ENCODE measurements at regions not wholly inside any gene's neighbourhood (a gene's known extent, or its start where the extent isn't known, plus 50 kb on each side); places are given as distances from the start of the nearest gene placed in this dataset.

- no peaks in the 10 kb centered on the region for H3K36me3 ChIP-seq (ENCODE audit: control insufficient read depth, insufficient read depth, low read length)
Measured at GRCh38 chrX:43481576-43481975, 174.5 kb upstream of the MAOA start.

GRCh38 chrX:43493756-43494155 is 162.3 kb upstream of the MAOA start:
- H3K27me3 ChIP-seq (ENCODE audit: control insufficient read depth, insufficient read depth, low read length) = no peaks in the 10 kb centered on the region
- H3K9me3 ChIP-seq (ENCODE audit: control insufficient read depth, insufficient read depth, low read depth, low read length) = peaks cover 4% of the 10 kb centered on the region; the same call in 1 of the 2 replicates
- H3K36me3 ChIP-seq (ENCODE audit: control insufficient read depth, insufficient read depth, low read length) = no peaks in the 10 kb centered on the region
- H3K27ac ChIP-seq (ENCODE audit: low read depth, low read length) = no peak overlapping the region
- no peak overlapping the region for H3K9ac ChIP-seq (ENCODE audit: low read length)
- no peak overlapping the region for H3K4me3 ChIP-seq (ENCODE audit: low read depth, low read length)
- no peaks in the 10 kb centered on the region for H3K4me1 ChIP-seq (ENCODE audit: control insufficient read depth, insufficient read depth, low read length)

More at GRCh38 chrX:43481576-43481975, 174.5 kb upstream of the MAOA start:
- no peak overlapping the region for H3K27ac ChIP-seq (ENCODE audit: low read depth, low read length)
- H3K9me3 ChIP-seq (ENCODE audit: control insufficient read depth, insufficient read depth, low read depth, low read length) = no peaks in the 10 kb centered on the region
- peaks cover 3% of the 10 kb centered on the region; the same call in 1 of the 2 replicates for H3K27me3 ChIP-seq (ENCODE audit: control insufficient read depth, insufficient read depth, low read length)
- no peak overlapping the region for H3K4me3 ChIP-seq (ENCODE audit: low read depth, low read length)
- no peak overlapping the region for H3K9ac ChIP-seq (ENCODE audit: low read length)
- H3K4me1 ChIP-seq (ENCODE audit: control insufficient read depth, insufficient read depth, low read length) = peaks cover 24% of the 10 kb centered on the region; the same call in 1 of the 2 replicates

DNA sequence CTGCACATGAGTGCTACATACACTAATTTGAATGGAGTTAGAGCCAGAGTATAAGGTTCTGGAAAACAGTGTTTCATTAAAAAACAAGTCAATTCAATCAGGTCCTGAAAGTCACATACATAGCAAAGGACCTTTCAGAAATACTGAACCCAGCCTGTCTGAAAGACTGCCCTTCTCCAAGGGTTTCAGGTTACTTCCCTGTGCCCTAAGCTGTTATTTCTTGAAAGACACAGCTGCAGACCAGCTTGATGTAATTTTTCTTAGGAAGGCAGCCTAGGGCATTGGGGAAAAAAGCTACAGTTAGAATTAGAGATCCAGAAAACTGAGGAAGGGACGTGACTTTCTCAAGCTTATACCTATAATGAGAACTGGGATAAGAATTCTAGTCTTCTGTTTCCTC is 155.9 kb upstream of the MAOA start:
- Histone ChIP-seq H3K9me3 (ENCODE audit: control insufficient read depth, insufficient read depth, low read depth, low read length) (peaks cover 4% of the 10 kb centered on the region; the same call in 1 of the 2 replicates), H3K27me3 (ENCODE audit: control insufficient read depth, insufficient read depth, low read length) (no peaks in the 10 kb centered on the region; the same call in 1 of the 2 replicates), H3K9ac (ENCODE audit: low read length) (no peak overlapping the region), H3K27ac (ENCODE audit: low read depth, low read length) (no peak overlapping the region), H3K36me3 (ENCODE audit: control insufficient read depth, insufficient read depth, low read length) (no peaks in the 10 kb centered on the region), H3K4me1 (ENCODE audit: control insufficient read depth, insufficient read depth, low read length) (peaks cover 14% of the 10 kb centered on the region), H3K4me3 (ENCODE audit: low read depth, low read length) (no peak overlapping the region)

DNA sequence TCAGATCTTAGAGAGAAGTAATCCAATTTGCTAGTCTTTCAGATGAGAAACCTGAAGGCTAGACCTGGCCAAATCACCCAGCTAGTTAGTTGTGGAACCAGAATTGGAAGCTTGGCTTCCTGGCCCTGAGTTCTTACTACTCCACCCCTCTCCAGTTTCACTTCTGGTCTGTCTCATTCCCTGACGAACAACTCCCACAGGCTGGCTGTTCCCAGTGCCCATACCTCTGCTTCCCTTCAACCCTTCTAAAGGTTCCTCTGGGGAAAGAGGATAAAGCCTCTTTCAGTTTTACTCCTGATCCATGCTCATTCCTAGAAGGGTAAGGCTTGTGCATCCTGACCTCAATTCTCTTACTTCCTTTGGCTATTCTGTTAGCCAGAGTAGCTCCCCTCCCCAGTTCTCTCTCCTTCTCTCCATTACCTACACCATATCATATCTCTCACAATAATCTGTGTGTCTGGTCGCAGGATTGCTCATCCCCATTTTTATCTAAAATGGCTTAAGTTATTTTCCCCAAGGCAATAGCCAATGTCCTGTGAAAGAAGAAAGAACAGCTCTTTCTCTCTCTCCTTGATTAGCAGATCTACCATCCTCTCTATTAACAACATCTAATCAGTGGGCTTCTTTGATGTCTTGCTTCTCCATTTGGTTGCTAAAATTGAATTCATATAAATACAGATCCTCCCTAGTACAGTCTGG is 155.0 kb upstream of the MAOA start:
- Histone ChIP-seq H3K27ac (ENCODE audit: low read depth, low read length) (no peak overlapping the region), H3K9me3 (ENCODE audit: control insufficient read depth, insufficient read depth, low read depth, low read length) (peaks cover 4% of the 10 kb centered on the region; the same call in 1 of the 2 replicates), H3K4me3 (ENCODE audit: low read depth, low read length) (no peak overlapping the region), H3K9ac (ENCODE audit: low read length) (no peak overlapping the region), H3K27me3 (ENCODE audit: control insufficient read depth, insufficient read depth, low read length) (no peaks in the 10 kb centered on the region; the same call in 1 of the 2 replicates), H3K36me3 (ENCODE audit: control insufficient read depth, insufficient read depth, low read length) (no peaks in the 10 kb centered on the region), H3K4me1 (ENCODE audit: control insufficient read depth, insufficient read depth, low read length) (peaks cover 14% of the 10 kb centered on the region)

- H3K9me3 ChIP-seq (ENCODE audit: control insufficient read depth, insufficient read depth, low read depth, low read length) = no peaks in the 10 kb centered on the region
- H3K27me3 ChIP-seq (ENCODE audit: control insufficient read depth, insufficient read depth, low read length) = no peaks in the 10 kb centered on the region; the same call in 1 of the 2 replicates
- peaks cover 14% of the 10 kb centered on the region for H3K4me1 ChIP-seq (ENCODE audit: control insufficient read depth, insufficient read depth, low read length)
- no peak overlapping the region for H3K4me3 ChIP-seq (ENCODE audit: low read depth, low read length)
- H3K9ac ChIP-seq (ENCODE audit: low read length) = no peak overlapping the region
- H3K36me3 ChIP-seq (ENCODE audit: control insufficient read depth, insufficient read depth, low read length) = no peaks in the 10 kb centered on the region
- no peak overlapping the region for H3K27ac ChIP-seq (ENCODE audit: low read depth, low read length)
Measured at GRCh38 chrX:43504394-43504793, 151.7 kb upstream of the MAOA start.

DNA sequence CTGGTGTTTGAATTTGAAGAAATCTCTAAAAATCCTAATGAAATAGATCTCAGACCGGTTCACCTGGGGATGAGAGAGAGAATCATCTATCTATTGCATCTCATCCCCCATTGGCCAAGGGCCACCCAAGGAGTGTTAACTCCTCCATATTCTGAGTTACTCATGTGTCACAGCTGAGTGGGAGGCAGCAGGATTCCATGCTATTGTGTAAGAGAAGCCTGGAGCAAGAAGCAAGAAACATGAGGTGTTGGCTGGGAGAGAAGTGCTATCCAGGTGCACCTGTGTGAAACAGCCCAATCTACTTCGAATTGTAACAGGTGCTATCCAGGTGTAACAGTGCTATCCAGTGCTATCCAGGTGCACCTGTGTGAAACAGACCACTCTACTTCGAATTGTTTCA is 150.3 kb upstream of the MAOA start:
- H3K36me3 ChIP-seq (ENCODE audit: control insufficient read depth, insufficient read depth, low read length) = no peaks in the 10 kb centered on the region
- no peak overlapping the region for H3K27ac ChIP-seq (ENCODE audit: low read depth, low read length)
- H3K27me3 ChIP-seq (ENCODE audit: control insufficient read depth, insufficient read depth, low read length) = no peaks in the 10 kb centered on the region; the same call in 1 of the 2 replicates
- H3K4me1 ChIP-seq (ENCODE audit: control insufficient read depth, insufficient read depth, low read length) = peaks cover 5% of the 10 kb centered on the region
- no peak overlapping the region for H3K4me3 ChIP-seq (ENCODE audit: low read depth, low read length)
- no peak overlapping the region for H3K9ac ChIP-seq (ENCODE audit: low read length)
- H3K9me3 ChIP-seq (ENCODE audit: control insufficient read depth, insufficient read depth, low read depth, low read length) = no peaks in the 10 kb centered on the region

GRCh38 chrX:43508694-43509093 is 147.4 kb upstream of the MAOA start:
- peaks cover 2% of the 10 kb centered on the region; the same call in 1 of the 2 replicates for H3K27me3 ChIP-seq (ENCODE audit: control insufficient read depth, insufficient read depth, low read length)
- H3K27ac ChIP-seq (ENCODE audit: low read depth, low read length) = no peak overlapping the region
- H3K4me3 ChIP-seq (ENCODE audit: low read depth, low read length) = no peak overlapping the region
- no peak overlapping the region for H3K9ac ChIP-seq (ENCODE audit: low read length)
- peaks cover 5% of the 10 kb centered on the region for H3K4me1 ChIP-seq (ENCODE audit: control insufficient read depth, insufficient read depth, low read length)
- H3K9me3 ChIP-seq (ENCODE audit: control insufficient read depth, insufficient read depth, low read depth, low read length) = no peaks in the 10 kb centered on the region
- no peaks in the 10 kb centered on the region for H3K36me3 ChIP-seq (ENCODE audit: control insufficient read depth, insufficient read depth, low read length)

DNA sequence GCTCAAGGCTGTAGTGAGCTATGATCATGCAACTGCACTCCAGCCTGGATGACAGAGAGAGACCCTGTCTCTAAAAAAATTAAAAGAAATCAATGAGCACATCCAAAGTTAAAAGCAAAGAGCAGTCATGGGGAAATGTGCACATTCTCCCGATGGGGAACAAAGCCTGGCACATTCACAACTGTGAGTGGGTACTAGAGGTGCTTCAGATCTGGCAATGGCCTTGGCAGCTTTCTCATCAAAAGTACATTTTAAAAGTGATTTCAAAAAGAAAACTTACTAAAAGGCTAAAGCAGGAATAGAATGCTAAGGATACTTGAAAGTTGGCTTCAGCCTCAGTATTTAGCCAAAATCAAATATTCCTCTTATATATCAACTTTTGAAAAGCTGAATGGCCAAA is 145.9 kb upstream of the MAOA start:
- Histone ChIP-seq H3K9me3 (ENCODE audit: control insufficient read depth, insufficient read depth, low read depth, low read length) (no peaks in the 10 kb centered on the region), H3K4me1 (ENCODE audit: control insufficient read depth, insufficient read depth, low read length) (no peaks in the 10 kb centered on the region), H3K27ac (ENCODE audit: low read depth, low read length) (no peak overlapping the region), H3K27me3 (ENCODE audit: control insufficient read depth, insufficient read depth, low read length) (peaks cover 2% of the 10 kb centered on the region; the same call in 1 of the 2 replicates), H3K9ac (ENCODE audit: low read length) (no peak overlapping the region), H3K4me3 (ENCODE audit: low read depth, low read length) (no peak overlapping the region), H3K36me3 (ENCODE audit: control insufficient read depth, insufficient read depth, low read length) (no peaks in the 10 kb centered on the region)

DNA sequence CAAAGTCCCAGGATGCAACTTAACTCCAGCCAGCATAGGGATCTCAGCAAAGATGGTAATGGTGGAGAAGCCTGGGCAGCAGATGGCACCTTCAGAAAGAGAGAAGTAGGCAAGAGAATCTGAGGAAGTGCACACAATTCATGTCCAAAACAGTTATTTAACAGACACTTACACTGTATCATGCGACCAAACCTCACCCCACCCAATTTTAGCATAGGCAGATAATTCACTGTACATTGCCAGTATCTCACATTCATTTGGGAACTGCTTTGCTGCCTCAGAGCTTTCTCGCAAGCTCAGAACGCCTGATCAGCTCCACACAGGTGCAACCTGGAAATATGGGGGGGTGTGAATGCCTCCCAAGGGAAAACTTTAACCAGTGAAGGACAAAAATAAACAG is 143.0 kb upstream of the MAOA start:
- Histone ChIP-seq H3K36me3 (ENCODE audit: control insufficient read depth, insufficient read depth, low read length) (no peaks in the 10 kb centered on the region), H3K4me1 (ENCODE audit: control insufficient read depth, insufficient read depth, low read length) (no peaks in the 10 kb centered on the region), H3K27ac (ENCODE audit: low read depth, low read length) (no peak overlapping the region), H3K9ac (ENCODE audit: low read length) (no peak overlapping the region), H3K4me3 (ENCODE audit: low read depth, low read length) (no peak overlapping the region), H3K27me3 (ENCODE audit: control insufficient read depth, insufficient read depth, low read length) (peaks cover 2% of the 10 kb centered on the region; the same call in 1 of the 2 replicates), H3K9me3 (ENCODE audit: control insufficient read depth, insufficient read depth, low read depth, low read length) (no peaks in the 10 kb centered on the region)

GRCh38 chrX:43514820-43515219 is 141.3 kb upstream of the MAOA start:
- Histone ChIP-seq H3K4me3 (ENCODE audit: low read depth, low read length) (no peak overlapping the region), H3K9me3 (ENCODE audit: control insufficient read depth, insufficient read depth, low read depth, low read length) (no peaks in the 10 kb centered on the region), H3K9ac (ENCODE audit: low read length) (no peak overlapping the region), H3K27ac (ENCODE audit: low read depth, low read length) (no peak overlapping the region), H3K27me3 (ENCODE audit: control insufficient read depth, insufficient read depth, low read length) (peaks cover 2% of the 10 kb centered on the region; the same call in 1 of the 2 replicates), H3K36me3 (ENCODE audit: control insufficient read depth, insufficient read depth, low read length) (no peaks in the 10 kb centered on the region), H3K4me1 (ENCODE audit: control insufficient read depth, insufficient read depth, low read length) (no peaks in the 10 kb centered on the region)

GRCh38 chrX:43522582-43522981 is 133.5 kb upstream of the MAOA start:
- Histone ChIP-seq H3K4me3 (ENCODE audit: low read depth, low read length) (no peak overlapping the region), H3K27me3 (ENCODE audit: control insufficient read depth, insufficient read depth, low read length) (no peaks in the 10 kb centered on the region; the same call in 1 of the 2 replicates), H3K36me3 (ENCODE audit: control insufficient read depth, insufficient read depth, low read length) (no peaks in the 10 kb centered on the region)

More at GRCh38 chrX:43522582-43522981, 133.5 kb upstream of the MAOA start:
- Histone ChIP-seq H3K4me1 (ENCODE audit: control insufficient read depth, insufficient read depth, low read length) (no peaks in the 10 kb centered on the region), H3K27ac (ENCODE audit: low read depth, low read length) (no peak overlapping the region), H3K9me3 (ENCODE audit: control insufficient read depth, insufficient read depth, low read depth, low read length) (no peaks in the 10 kb centered on the region), H3K9ac (ENCODE audit: low read length) (no peak overlapping the region)
